GM12878 (cell line): ENCODE measurements at regions not wholly inside any gene's neighbourhood (a gene's known extent, or its start where the extent isn't known, plus 50 kb on each side); places are given as distances from the start of the nearest gene placed in this dataset.

ENCODE experiments used
- SREBF2 ChIP-seq: IDR thresholded peaks from 2 replicates; pipeline ENCODE4 v1.6.1; 2012; ENCODE audit warnings: mild to moderate bottlenecking, low read length
- ZZZ3 ChIP-seq: IDR thresholded peaks from 2 replicates; pipeline ENCODE4 v1.6.1; 2011; ENCODE audit warnings: low read depth; ENCODE audit not compliant: control insufficient read depth, insufficient read length

DNA sequence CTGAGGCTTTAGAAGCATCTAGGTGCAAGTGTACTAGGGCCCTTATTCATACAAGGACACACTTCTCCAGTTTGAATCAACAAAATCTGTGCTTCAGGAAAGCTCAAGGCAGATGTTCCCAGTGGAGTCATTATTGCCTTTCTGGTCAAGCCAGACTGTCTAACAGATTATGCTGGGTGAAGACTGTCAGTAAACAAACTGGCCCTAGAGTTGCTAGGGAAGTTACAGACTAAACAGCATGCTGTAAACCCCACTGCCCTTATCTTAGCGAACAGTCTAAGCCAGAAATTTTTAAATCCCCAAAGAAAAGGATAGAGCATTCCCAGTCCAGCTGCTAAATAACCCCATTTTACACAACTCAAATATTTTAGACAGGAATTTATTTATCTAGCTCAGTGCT is 1701.3 kb upstream of the PRR20A start:
- TF ChIP-seq ZZZ3 (no peak), SREBF2 (no peak)
